Endothelial cell (in vitro differentiated cells): ENCODE measurements at regions not wholly inside any gene's neighbourhood (a gene's known extent, or its start where the extent isn't known, plus 50 kb on each side); places are given as distances from the start of the nearest gene placed in this dataset.

Source experiments
- DNase-seq: peaks from one replicate; pipeline ENCODE4 v3.0.0; 2021; ENCODE audit warnings: low spot score
- H3K27ac Mint-ChIP-seq: one replicate; pipeline ENCODE4 v1.8.0; 2021; ENCODE audit warnings: mixed read lengths, inconsistent platforms; ENCODE audit not compliant: unreplicated experiment
- H3K27me3 Mint-ChIP-seq: one replicate; pipeline ENCODE4 v1.8.0; 2021; ENCODE audit warnings: mild to moderate bottlenecking, moderate library complexity, mixed read lengths, inconsistent platforms; ENCODE audit not compliant: unreplicated experiment
- H3K36me3 Mint-ChIP-seq: one replicate; pipeline ENCODE4 v1.8.0; 2021; ENCODE audit warnings: mild to moderate bottlenecking, low read depth, mixed read lengths, inconsistent platforms; ENCODE audit not compliant: unreplicated experiment
- H3K4me1 Mint-ChIP-seq: one replicate; pipeline ENCODE4 v1.8.0; 2021; ENCODE audit warnings: mild to moderate bottlenecking, mixed read lengths, inconsistent platforms; ENCODE audit not compliant: unreplicated experiment
- H3K4me3 Mint-ChIP-seq: one replicate; pipeline ENCODE4 v1.8.0; 2021; ENCODE audit warnings: mild to moderate bottlenecking, mixed read lengths, inconsistent platforms; ENCODE audit not compliant: unreplicated experiment
- H3K9me3 Mint-ChIP-seq: one replicate; pipeline ENCODE4 v1.8.0; 2021; ENCODE audit warnings: mixed read lengths, inconsistent platforms; ENCODE audit not compliant: unreplicated experiment
- CTCF ChIP-seq: fragments of 200-600 bp; sonication (generic); IDR thresholded peaks from one replicate; pipeline ENCODE4 v1.5.0; 2021; ENCODE audit warnings: antibody characterized with exemption; ENCODE audit not compliant: unreplicated experiment

- H3K9me3 Mint-ChIP-seq = no peaks in the 10 kb centered on the region
- H3K27me3 Mint-ChIP-seq = no peaks in the 10 kb centered on the region
- H3K27ac Mint-ChIP-seq = no peak overlapping the region
- no peak overlapping the region for H3K4me3 Mint-ChIP-seq
- DNase-seq = no peak
- no peak for TF ChIP-seq CTCF
- no peaks in the 10 kb centered on the region for H3K36me3 Mint-ChIP-seq
- H3K4me1 Mint-ChIP-seq = no peaks in the 10 kb centered on the region
These were observed 717.0 kb upstream of the TMPRSS15 start for GRCh38 chr21:19120591-19120990.

- no peaks in the 10 kb centered on the region for H3K36me3 Mint-ChIP-seq
- H3K4me1 Mint-ChIP-seq = no peaks in the 10 kb centered on the region
- H3K27ac Mint-ChIP-seq = no peak overlapping the region
- no peaks in the 10 kb centered on the region for H3K9me3 Mint-ChIP-seq
- no peak for DNase-seq
- H3K27me3 Mint-ChIP-seq = no peaks in the 10 kb centered on the region
- TF ChIP-seq CTCF = no peak
- H3K4me3 Mint-ChIP-seq = no peak overlapping the region
These were observed 718.8 kb upstream of the TMPRSS15 start for GRCh38 chr21:19122356-19122755.

GRCh38 chr21:19123053-19123452, 719.5 kb upstream of the TMPRSS15 start:
- no peak for DNase-seq
- no peaks in the 10 kb centered on the region for H3K36me3 Mint-ChIP-seq
- no peak overlapping the region for H3K27ac Mint-ChIP-seq
- no peaks in the 10 kb centered on the region for H3K9me3 Mint-ChIP-seq
- no peaks in the 10 kb centered on the region for H3K27me3 Mint-ChIP-seq
- H3K4me3 Mint-ChIP-seq = no peak overlapping the region
- no peak for TF ChIP-seq CTCF
- no peaks in the 10 kb centered on the region for H3K4me1 Mint-ChIP-seq

- Mint-ChIP-seq H3K4me1 (no peaks in the 10 kb centered on the region), H3K27me3 (no peaks in the 10 kb centered on the region), H3K36me3 (no peaks in the 10 kb centered on the region), H3K9me3 (no peaks in the 10 kb centered on the region), H3K27ac (no peak overlapping the region), H3K4me3 (no peak overlapping the region)
- TF ChIP-seq CTCF = no peak
- no peak for DNase-seq
These were observed 719.9 kb upstream of the TMPRSS15 start for GRCh38 chr21:19123525-19123924.

- no peaks in the 10 kb centered on the region for H3K4me1 Mint-ChIP-seq
- DNase-seq = no peak
- no peaks in the 10 kb centered on the region for H3K27me3 Mint-ChIP-seq
- no peak overlapping the region for H3K27ac Mint-ChIP-seq
- no peak overlapping the region for H3K4me3 Mint-ChIP-seq
- no peaks in the 10 kb centered on the region for H3K36me3 Mint-ChIP-seq
- no peaks in the 10 kb centered on the region for H3K9me3 Mint-ChIP-seq
- no peak for TF ChIP-seq CTCF
These were observed 721.1 kb upstream of the TMPRSS15 start for GRCh38 chr21:19124691-19125090.
